ENCODE measurements at regions not wholly inside any gene's neighbourhood (a gene's known extent, or its start where the extent isn't known, plus 50 kb on each side); places are given as distances from the start of the nearest gene placed in this dataset.

GRCh38 chr6:77979204-77979603, 326.4 kb downstream of the MEI4 start:
- DNase-seq (ENCODE audit: low spot score in 2 of 2): no peak
- no peaks in the 10 kb centered on the region for H3K27me3 ChIP-seq
- H3K36me3 ChIP-seq: no peaks in the 10 kb centered on the region
- no peak overlapping the region for H3K4me3 ChIP-seq
- peaks cover 0 to 9% (median 0%) of the 10 kb centered on the region in 4 donors for H3K9me3 ChIP-seq
- no peaks in the 10 kb centered on the region for H3K4me1 ChIP-seq
- 82% methylated on average over 2 of the region's 2 CpGs for WGBS, 2 donors
- TF ChIP-seq EP300 (IDR thresholded peaks at IDR 0.05) (no peak), CTCF (IDR thresholded peaks at IDR 0.05) (no peak), POLR2A (IDR thresholded peaks at IDR 0.05) (no peak)
- H3K27ac ChIP-seq: no peak overlapping the region

GRCh38 chr6:77986380-77987034, 333.7 kb downstream of the MEI4 start:
- Histone ChIP-seq H3K27me3 (no peaks in the 10 kb centered on the region), H3K36me3 (no peaks in the 10 kb centered on the region), H3K9me3 (peaks cover 0 to 31% (median 3%) of the 10 kb centered on the region in 4 donors), H3K27ac (no peak overlapping the region), H3K4me3 (no peak overlapping the region), H3K4me1 (no peaks in the 10 kb centered on the region)
- WGBS, 2 donors: 80% methylated on average over 2 of the region's 2 CpGs
- no peak for TF ChIP-seq POLR2A (IDR thresholded peaks at IDR 0.05)
- TF ChIP-seq EP300 (IDR thresholded peaks at IDR 0.05): no peak
- TF ChIP-seq CTCF (IDR thresholded peaks at IDR 0.05): no peak
- DNase-seq (ENCODE audit: low spot score in 2 of 2): no peak

GRCh38 chr6:77987035-77987384, 334.2 kb downstream of the MEI4 start:
- DNase-seq (ENCODE audit: low spot score in 2 of 2): no peak
- TF ChIP-seq CTCF (IDR thresholded peaks at IDR 0.05) (no peak), POLR2A (IDR thresholded peaks at IDR 0.05) (no peak), EP300 (IDR thresholded peaks at IDR 0.05) (no peak)
- Histone ChIP-seq H3K27me3 (no peaks in the 10 kb centered on the region), H3K4me3 (no peak overlapping the region), H3K36me3 (no peaks in the 10 kb centered on the region), H3K9me3 (peaks cover 0 to 31% (median 3%) of the 10 kb centered on the region in 4 donors), H3K27ac (no peak overlapping the region), H3K4me1 (no peaks in the 10 kb centered on the region)

- TF ChIP-seq POLR2A (IDR thresholded peaks at IDR 0.05) (no peak), CTCF (IDR thresholded peaks at IDR 0.05) (no peak), EP300 (IDR thresholded peaks at IDR 0.05) (no peak)
- WGBS, 2 donors: 26 to 44% methylated on average over 1 of the region's 1 CpG
- Histone ChIP-seq H3K4me1 (no peaks in the 10 kb centered on the region), H3K27ac (no peak overlapping the region), H3K9me3 (peaks cover 0 to under 1% (median 0%) of the 10 kb centered on the region in 4 donors), H3K36me3 (no peaks in the 10 kb centered on the region), H3K4me3 (no peak overlapping the region), H3K27me3 (no peaks in the 10 kb centered on the region)
- no peak for DNase-seq (ENCODE audit: low spot score in 2 of 2)
Measured at GRCh38 chr6:78010130-78010529, 357.3 kb downstream of the MEI4 start.

- DNase-seq (ENCODE audit: low spot score in 2 of 2): no peak
- TF ChIP-seq CTCF (IDR thresholded peaks at IDR 0.05) (no peak), POLR2A (IDR thresholded peaks at IDR 0.05) (no peak), EP300 (IDR thresholded peaks at IDR 0.05) (no peak)
- H3K27ac ChIP-seq: no peak overlapping the region
- no peak overlapping the region for H3K4me3 ChIP-seq
- 85 to 92% methylated on average over 3 of the region's 3 CpGs for WGBS, 2 donors
- no peaks in the 10 kb centered on the region for H3K9me3 ChIP-seq
- no peaks in the 10 kb centered on the region for H3K27me3 ChIP-seq
- H3K4me1 ChIP-seq: no peaks in the 10 kb centered on the region
- H3K36me3 ChIP-seq: no peaks in the 10 kb centered on the region
Measured at GRCh38 chr6:78020586-78020985, 367.7 kb downstream of the MEI4 start.
